H54 (cell line): ENCODE measurements at regions not wholly inside any gene's neighbourhood (a gene's known extent, or its start where the extent isn't known, plus 50 kb on each side); places are given as distances from the start of the nearest gene placed in this dataset.

ENCODE experiments used
- DNase-seq: peaks from one replicate; pipeline ENCODE4 v3.0.0; 2011; ENCODE audit warnings: low spot score, mixed read lengths; ENCODE audit not compliant: insufficient read length
- FAIRE-seq: peaks from 3 replicates; lab custom pipeline; 2011; peaks lifted over from hg19 to GRCh38; lab: Jason Lieb, UNC
- POLR2A ChIP-seq: IDR thresholded peaks from 2 replicates; pipeline ENCODE4 v1.6.1; 2011; ENCODE audit warnings: low read depth, mild to moderate bottlenecking, low read length

GRCh38 chr2:120934574-120935338 lies 199.1 kb downstream of the GLI2 start:
- FAIRE-seq (no peak), DNase-seq (peak; percentile 87)

DNA sequence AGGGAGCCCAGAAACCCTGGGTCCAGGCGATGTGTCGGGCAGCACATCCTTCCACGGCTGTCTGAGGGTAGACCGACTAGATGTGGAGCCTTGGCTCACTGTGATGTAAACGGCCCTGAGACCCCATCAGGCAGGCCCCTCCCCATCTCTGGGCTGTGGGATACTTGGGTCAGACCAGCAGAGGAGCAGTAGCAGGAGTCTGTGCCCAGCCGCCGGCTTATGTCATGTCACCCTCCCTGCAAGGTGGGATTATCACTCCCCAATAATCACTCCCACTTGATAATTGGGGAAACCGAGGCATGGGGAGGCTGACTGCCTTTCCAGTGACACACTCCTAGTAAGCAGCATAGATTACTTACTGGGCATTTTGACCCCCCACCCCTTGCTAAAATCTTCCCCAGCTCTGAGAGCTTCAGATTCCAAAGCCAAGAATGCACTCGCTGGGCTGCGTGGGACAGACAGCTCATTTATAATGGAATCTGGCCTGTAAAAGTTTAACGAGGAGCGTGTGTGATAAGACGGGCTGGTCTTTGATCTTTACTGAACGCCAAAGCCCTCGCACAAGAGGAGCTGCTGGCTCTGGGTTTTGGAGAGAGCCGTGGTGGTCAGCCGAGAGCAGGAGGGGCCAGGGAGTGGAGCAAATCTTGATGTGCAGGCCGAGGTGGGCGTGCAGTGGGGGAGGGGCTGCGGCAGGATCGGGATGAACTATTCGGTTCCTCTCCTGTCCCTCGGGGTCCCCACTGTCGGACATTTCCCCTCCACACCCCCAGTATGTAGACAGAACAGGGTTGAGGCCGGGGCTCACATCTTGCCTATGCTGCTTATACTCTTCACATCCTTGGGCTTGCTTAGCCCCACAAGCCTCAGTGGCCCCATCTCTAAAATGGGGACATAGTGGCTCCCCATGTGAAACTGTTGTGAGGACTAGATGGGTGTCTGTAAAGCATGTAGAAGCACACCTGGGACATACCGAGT lies 200.0 kb downstream of the GLI2 start:
- DNase-seq (no peak), FAIRE-seq (no peak)
- TF ChIP-seq POLR2A, result no peak

More at GRCh38 chr2:120934574-120935338, 199.1 kb downstream of the GLI2 start:
- TF ChIP-seq POLR2A, result no peak

DNA sequence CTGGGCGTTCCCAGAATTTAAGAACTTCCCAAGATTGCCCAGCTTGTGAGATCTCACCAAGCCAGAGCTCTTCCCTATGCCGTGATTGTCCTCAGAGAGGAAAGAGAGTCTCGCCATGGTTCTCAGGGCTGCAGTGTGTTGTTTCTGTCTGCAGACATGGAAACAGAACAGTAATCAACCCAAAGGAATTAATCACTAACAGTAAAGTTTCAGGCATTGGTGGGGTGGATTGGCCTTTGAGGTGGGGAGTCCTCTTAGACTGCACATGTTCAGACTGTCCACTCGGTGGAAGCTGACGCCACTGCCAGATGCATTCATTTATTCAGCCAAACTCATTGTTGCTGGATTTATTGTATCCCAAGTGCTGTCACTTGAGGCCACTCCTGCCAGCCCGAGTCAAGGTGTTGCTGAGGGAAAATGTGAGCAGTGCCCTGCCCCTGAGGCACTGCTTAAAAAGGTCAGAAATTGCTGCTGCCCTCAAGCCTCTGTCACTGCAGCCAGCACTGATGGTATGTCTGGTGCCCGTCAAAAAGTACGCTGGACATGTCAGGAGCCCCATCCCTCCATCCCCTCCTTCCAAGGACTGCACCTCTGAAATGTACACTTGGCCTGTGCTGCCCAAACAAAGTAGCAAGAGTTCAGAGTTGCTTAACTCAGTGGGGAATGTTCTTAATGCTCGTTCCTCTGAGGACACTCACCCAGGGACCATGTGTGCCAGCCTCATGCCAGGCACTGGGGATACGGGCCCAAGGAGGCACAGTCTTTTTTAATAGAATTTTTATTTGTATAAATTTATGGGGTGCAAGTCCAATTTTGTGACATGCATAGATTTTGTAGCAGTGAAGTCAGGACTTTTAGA lies 201.0 kb downstream of the GLI2 start:
- no peak for FAIRE-seq
- TF ChIP-seq POLR2A, result no peak
- no peak for DNase-seq

DNA sequence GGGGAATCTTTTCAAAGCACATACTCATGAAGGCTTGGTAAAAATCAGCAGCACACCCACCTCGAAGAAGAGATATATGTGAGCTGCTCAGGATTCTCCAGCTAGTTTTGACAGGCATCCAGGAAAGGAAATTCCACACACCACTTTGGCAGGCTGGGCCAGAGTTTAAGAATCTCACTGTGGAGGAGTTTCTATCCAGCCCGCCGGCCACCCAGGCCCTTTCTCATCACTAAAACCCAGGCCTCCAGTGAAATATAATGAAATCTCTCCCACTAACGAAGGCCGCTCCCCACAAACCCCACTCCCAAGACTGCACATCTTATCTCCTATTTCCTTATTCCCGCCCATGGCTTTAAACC lies 202.0 kb downstream of the GLI2 start:
- no peak for DNase-seq
- FAIRE-seq, result no peak
- no peak for TF ChIP-seq POLR2A

DNA sequence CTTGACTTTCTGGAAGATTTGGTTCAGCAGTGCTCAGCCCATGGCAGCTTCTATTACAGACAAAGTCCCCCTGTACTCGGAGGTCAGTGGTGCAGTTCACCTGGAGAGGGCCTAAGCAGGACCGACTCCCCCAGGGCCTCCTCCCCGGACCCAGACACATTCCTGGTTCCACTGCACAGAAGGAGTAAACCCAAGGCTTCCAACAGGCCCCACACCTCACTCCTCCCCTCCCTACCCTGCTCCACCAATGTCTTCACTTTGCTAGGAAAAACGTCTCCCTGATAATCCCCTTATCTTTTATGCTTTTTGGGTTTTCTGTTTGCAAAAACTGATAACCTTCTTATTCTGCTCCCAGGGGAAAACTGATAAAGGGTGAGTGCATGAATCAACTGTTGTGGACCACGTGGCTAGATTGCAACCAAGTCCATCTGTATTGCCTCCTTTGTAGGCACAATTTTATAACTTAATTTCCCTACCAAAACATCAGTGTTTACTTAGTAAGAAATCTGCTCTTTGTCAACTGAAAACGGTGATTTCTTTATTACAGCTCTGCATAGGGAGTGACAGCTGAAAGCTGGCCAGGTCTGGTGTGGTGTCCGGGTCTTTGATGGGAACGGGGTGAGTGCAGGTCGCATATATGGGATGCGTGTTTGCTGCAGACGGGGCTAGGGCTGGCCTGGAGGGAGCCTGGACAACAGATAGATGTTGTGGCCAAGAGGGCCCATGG lies 202.5 kb downstream of the GLI2 start:
- DNase-seq (no peak), FAIRE-seq (no peak)
- TF ChIP-seq POLR2A, result no peak

GRCh38 chr2:120939595-120940318 lies 204.1 kb downstream of the GLI2 start:
- DNase-seq (no peak), FAIRE-seq (no peak)
- TF ChIP-seq POLR2A, result no peak

DNA sequence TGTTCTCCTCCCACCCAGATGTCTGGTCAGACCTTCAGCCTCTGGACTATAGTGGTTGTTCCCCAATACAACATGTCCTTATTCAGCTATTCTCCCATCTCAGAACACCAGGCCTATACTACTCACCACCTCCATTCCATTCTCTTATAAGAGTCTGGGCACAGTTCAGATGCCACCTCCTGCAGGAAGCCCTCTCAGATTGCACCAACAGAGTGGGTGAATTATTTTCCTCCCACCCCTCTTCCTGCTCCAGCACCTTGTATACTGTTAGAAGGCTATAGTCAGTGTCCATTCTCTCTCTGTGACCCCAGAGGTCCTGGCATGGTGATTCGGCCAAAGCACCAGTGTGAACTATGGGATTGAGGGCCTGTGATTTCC lies 204.6 kb downstream of the GLI2 start:
- TF ChIP-seq POLR2A, result no peak
- DNase-seq, result no peak
- FAIRE-seq, result no peak

DNA sequence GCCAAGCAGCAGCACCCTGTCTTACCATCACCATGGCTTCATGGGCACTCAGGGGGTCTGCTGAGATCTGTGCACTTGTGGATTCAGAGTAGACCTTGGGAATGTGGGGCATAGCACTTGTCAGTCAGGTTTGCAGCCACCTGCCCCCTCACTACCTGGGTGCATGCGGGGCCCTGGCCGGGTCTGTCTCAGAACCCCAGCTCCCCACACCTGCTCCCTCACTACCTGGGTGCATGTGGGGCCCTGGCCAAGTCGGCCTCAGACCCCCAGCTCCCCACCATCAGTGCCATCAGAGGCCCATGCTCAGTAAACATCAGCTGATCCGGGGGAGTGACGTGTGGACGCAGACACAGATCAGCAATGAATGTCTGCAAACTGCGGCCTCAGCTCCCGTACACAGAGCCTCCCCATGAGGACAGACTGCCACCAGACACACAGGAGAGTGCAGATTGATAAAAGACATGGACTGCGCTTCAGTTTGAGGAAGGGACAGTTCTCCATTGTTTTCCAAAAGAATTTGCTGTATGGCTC lies 205.1 kb downstream of the GLI2 start:
- DNase-seq, result no peak
- FAIRE-seq, result no peak
- TF ChIP-seq POLR2A, result no peak

DNA sequence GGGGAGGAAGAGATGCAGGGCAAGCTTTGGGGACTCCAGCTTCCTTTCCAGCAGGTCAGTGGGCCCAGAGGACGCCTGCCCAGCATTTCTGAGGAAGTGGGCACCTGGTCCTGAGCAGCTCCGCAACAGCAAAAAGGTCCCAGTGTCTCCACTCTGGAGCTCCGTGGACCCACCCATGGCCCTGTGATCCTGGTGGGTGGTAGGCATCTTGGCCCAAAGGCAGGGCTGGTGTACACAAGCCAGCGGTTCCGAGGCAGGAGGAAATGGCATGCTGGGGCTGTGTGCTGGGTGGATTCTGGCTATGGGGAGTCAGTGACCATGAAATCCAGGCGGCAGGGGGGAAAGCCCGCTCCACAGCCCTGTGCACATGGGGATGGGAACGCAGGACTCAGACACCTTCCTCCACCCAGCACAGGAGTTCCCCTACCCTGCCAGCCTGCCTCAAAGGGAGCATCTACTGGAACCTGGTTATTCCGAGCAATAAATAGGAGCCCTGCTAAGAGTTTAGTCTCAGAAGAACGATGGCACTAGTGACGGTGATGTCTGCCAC lies 206.0 kb downstream of the GLI2 start:
- FAIRE-seq, result no peak
- DNase-seq, result no peak

DNA sequence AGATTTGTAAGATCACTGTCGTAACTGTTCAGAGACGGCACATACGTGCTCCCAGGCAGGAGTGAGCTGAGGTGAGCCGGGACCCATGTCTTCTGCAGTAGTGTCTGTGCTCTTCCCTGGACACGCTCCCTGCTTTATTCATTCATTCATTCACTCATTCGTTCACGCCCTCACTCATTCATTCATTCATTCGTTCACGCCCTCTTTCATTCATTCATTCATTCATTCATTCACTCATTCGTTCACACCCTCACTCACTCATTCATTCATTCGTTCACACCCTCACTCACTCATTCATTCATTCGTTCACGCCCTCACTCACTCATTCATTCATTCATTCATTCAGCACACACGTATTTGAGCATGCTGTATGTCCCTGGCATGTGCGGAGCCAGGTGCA lies 207.0 kb downstream of the GLI2 start:
- DNase-seq (no peak), FAIRE-seq (no peak)
- TF ChIP-seq POLR2A, result no peak

More for the DNA sequence above, 206.0 kb downstream of the GLI2 start:
- no peak for TF ChIP-seq POLR2A

DNA sequence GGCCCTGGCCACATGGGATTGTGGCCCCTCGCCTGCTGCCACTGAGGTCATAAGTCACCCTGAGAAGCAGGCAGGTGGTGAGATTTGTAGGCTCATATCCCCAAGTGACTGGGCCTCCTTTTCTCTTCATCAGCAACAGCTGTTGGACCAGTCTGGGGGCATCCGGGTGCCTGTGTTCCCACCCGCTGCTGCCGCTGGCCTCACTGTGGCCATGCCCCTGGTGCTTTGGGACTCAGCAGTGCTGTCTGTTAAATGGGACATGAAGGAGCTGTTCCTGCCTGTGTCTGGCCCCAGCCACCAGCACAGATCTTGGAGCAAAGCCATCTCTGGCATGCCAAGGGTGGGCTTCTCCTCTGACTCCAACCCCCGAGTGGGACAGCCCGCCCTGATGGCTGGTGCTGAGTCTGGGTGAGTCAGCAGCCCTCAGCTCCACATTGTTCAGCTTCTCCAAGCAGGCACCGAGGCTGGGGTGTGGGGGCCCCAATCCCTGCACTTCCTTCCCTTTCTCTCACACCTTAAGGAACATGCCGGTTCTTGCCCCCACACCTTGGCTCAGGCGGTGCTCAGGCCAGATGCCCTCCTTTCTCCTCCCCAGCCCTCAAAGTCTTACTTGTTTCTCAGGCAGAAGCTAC lies 207.9 kb downstream of the GLI2 start:
- FAIRE-seq, result no peak
- DNase-seq, result no peak
- TF ChIP-seq POLR2A, result no peak
